HG03469 (cell line): ENCODE measurements at regions not wholly inside any gene's neighbourhood (a gene's known extent, or its start where the extent isn't known, plus 50 kb on each side); places are given as distances from the start of the nearest gene placed in this dataset.

ENCODE experiments used
- ATAC-seq: cut with Tn5 transposase; IDR thresholded peaks from one replicate; pipeline ENCODE4 v1.9.1; 2021; ENCODE audit warnings: mild to moderate bottlenecking, moderate library complexity, moderate number of reproducible peaks; ENCODE audit not compliant: unreplicated experiment

- no peak for ATAC-seq
Measured at GRCh38 chr1:72869873-72870272, 587.5 kb upstream of the NEGR1 start.

GRCh38 chr1:72869441-72869840 lies 587.1 kb upstream of the NEGR1 start:
- no peak for ATAC-seq

GRCh38 chr1:72851597-72851996 lies 569.3 kb upstream of the NEGR1 start:
- no peak for ATAC-seq

- no peak for ATAC-seq
Measured at GRCh38 chr1:72848997-72849396, 566.7 kb upstream of the NEGR1 start.

GRCh38 chr1:72847651-72848050 lies 565.3 kb upstream of the NEGR1 start:
- no peak for ATAC-seq

GRCh38 chr1:72846476-72847278 lies 564.3 kb upstream of the NEGR1 start:
- ATAC-seq, result no peak

- no peak for ATAC-seq
Measured at GRCh38 chr1:72845981-72846380, 563.6 kb upstream of the NEGR1 start.

- no peak for ATAC-seq
Measured at GRCh38 chr1:72845381-72845780, 563.0 kb upstream of the NEGR1 start.

- no peak for ATAC-seq
Measured at GRCh38 chr1:72837781-72838180, 555.4 kb upstream of the NEGR1 start.

- no peak for ATAC-seq
Measured at GRCh38 chr1:72830606-72831390, 548.5 kb upstream of the NEGR1 start.

- no peak for ATAC-seq
Measured at GRCh38 chr1:72827278-72827677, 544.9 kb upstream of the NEGR1 start.

- no peak for ATAC-seq
Measured at GRCh38 chr1:72804541-72804940, 522.2 kb upstream of the NEGR1 start.

GRCh38 chr1:72781038-72781437 lies 498.7 kb upstream of the NEGR1 start:
- ATAC-seq, result no peak

- ATAC-seq, result no peak
Measured at GRCh38 chr1:72780212-72780611, 497.9 kb upstream of the NEGR1 start.

- ATAC-seq, result no peak
Measured at GRCh38 chr1:72777918-72778317, 495.6 kb upstream of the NEGR1 start.

- ATAC-seq, result no peak
Measured at GRCh38 chr1:72763481-72763880, 481.1 kb upstream of the NEGR1 start.

- no peak for ATAC-seq
Measured at GRCh38 chr1:72759486-72759885, 477.1 kb upstream of the NEGR1 start.

GRCh38 chr1:72757843-72758242 lies 475.5 kb upstream of the NEGR1 start:
- no peak for ATAC-seq

- ATAC-seq, result no peak
Measured at GRCh38 chr1:72745413-72745812, 463.1 kb upstream of the NEGR1 start.

GRCh38 chr1:72734415-72734814 lies 452.1 kb upstream of the NEGR1 start:
- no peak for ATAC-seq

- ATAC-seq, result no peak
Measured at GRCh38 chr1:72724951-72725861, 442.9 kb upstream of the NEGR1 start.
